Uterus (tissue), 3 donors: ENCODE measurements at regions not wholly inside any gene's neighbourhood (a gene's known extent, or its start where the extent isn't known, plus 50 kb on each side); places are given as distances from the start of the nearest gene placed in this dataset.

Source experiments
- DNase-seq, 2 donors: peaks; one replicate each; pipeline ENCODE4 v3.0.0-alpha.2; 2019 to 2020
- H3K27ac ChIP-seq, 2 donors: fragments of 200-600 bp; sonication (generic); 1 replicate in 1 of 2; 2 replicates in 1 of 2; pipeline ENCODE4 v1.5.1; 2016 to 2018
- H3K27me3 ChIP-seq, 2 donors: fragments of 200-600 bp; sonication (generic); one replicate each; pipeline ENCODE4 v1.5.1; 2018 to 2019; ENCODE audit warnings: control low read depth in 1 of 2
- H3K36me3 ChIP-seq, 2 donors: fragments of 200-600 bp; sonication (generic); one replicate each; pipeline ENCODE4 v1.5.1; 2019; ENCODE audit warnings: control low read depth in 1 of 2
- H3K4me1 ChIP-seq, 2 donors: fragments of 200-600 bp; sonication (generic); one replicate each; pipeline ENCODE4 v1.5.1; 2018 to 2019; ENCODE audit warnings: control low read depth in 1 of 2
- H3K4me3 ChIP-seq, 2 donors: fragments of 200-600 bp; sonication (generic); 1 replicate in 1 of 2; 2 replicates in 1 of 2; pipeline ENCODE4 v1.5.1; 2018 to 2019; ENCODE audit warnings: mild to moderate bottlenecking in 1 of 2
- H3K9me3 ChIP-seq, 2 donors: fragments of 200-600 bp; sonication (generic); one replicate each; pipeline ENCODE4 v1.5.1; 2019; ENCODE audit warnings: control low read depth in 1 of 2
- POLR2A ChIP-seq, 2 donors: fragments of 450-650 bp; IDR thresholded peaks; one replicate each; pipeline ENCODE4 v1.6.1; 2016; ENCODE audit warnings: antibody characterized with exemption in 2 of 2, mild to moderate bottlenecking in 1 of 2, moderate library complexity in 1 of 2
- intact Hi-C: fragments of 100-400 bp; cut with DNase I; formaldehyde crosslinking; loops from one replicate; pipeline ENCODE4 v1.15.1; 2023; ENCODE audit warnings: low total_unique reads
- TF ChIP-seq, protein P1 (sequence below), 4 experiments: fragments of 200-600 bp in 2 of 4; fragments of 450-650 bp in 2 of 4; sonication (generic) in 2 of 4; IDR thresholded peaks; one replicate each; pipeline ENCODE4 v1.5.1; 2016 to 2019; ENCODE audit warnings: antibody characterized with exemption in 4 of 4, mild to moderate bottlenecking in 2 of 4, moderate library complexity in 1 of 4
- donor health status: DM: yes; HTN: yes; CAD: no.

GRCh38 chr3:14274612-14274936, 96.0 kb downstream of the LSM3 start:
- Histone ChIP-seq H3K36me3 (no peaks in the 10 kb centered on the region), H3K4me1 (no peaks in the 10 kb centered on the region), H3K4me3 (no peak overlapping the region), H3K27ac (no peak overlapping the region), H3K9me3 (no peaks in the 10 kb centered on the region), H3K27me3 (no peaks in the 10 kb centered on the region)
- intact Hi-C loops = no loop called here
- TF ChIP-seq, protein P1, sequence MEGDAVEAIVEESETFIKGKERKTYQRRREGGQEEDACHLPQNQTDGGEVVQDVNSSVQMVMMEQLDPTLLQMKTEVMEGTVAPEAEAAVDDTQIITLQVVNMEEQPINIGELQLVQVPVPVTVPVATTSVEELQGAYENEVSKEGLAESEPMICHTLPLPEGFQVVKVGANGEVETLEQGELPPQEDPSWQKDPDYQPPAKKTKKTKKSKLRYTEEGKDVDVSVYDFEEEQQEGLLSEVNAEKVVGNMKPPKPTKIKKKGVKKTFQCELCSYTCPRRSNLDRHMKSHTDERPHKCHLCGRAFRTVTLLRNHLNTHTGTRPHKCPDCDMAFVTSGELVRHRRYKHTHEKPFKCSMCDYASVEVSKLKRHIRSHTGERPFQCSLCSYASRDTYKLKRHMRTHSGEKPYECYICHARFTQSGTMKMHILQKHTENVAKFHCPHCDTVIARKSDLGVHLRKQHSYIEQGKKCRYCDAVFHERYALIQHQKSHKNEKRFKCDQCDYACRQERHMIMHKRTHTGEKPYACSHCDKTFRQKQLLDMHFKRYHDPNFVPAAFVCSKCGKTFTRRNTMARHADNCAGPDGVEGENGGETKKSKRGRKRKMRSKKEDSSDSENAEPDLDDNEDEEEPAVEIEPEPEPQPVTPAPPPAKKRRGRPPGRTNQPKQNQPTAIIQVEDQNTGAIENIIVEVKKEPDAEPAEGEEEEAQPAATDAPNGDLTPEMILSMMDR (IDR thresholded peaks at IDR 0.05) = no peak
- TF ChIP-seq POLR2A (IDR thresholded peaks at IDR 0.05) = no peak
- no peak for DNase-seq

DNA sequence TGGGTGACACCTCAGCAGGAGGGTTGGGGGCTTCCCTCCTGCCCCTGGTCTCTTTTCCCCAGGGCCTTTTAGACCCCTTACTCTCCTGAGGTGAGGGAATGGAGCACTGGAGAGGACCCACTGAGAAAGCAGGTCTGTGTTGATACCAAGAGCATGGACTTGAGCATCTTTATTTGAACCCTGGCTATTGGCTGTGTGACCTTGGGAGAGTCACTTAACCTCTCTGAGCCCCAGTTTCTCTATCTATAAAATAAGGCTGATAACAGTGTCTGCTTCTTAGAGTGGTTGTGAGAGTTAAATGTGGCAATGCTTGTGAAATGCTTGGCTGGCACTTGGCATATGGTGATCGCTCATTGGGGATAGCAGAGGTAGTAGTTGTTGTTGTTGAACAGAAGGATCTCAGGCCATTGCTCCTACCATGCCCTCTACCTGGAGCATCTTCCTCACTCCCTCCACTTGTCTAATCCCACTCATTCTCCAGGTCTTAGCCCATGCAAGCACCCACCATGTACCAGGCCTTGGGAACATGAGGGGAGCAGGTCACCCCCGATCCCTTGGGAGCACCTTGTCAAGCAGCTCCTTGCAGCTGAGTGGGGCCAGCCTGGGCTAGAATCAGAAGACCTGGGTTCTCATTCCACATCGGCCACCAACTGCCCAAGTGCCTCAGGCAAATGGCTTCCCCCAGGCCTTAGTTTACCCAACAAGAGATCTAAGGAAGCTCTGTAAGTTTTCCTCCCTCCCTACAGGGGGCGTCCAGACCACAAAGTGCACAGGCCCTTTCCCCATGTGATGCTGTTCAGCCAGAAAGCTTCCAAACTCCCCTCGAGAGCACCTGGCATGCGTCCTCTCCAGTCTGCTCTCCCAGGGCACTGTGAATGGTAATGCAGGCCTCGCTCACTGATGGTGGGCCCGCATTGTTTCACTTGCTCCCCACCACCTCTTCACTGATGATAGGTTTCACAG, 96.7 kb downstream of the LSM3 start:
- intact Hi-C loops = no loop called here
- TF ChIP-seq POLR2A (IDR thresholded peaks at IDR 0.05) = no peak
- TF ChIP-seq, protein P1 (IDR thresholded peaks at IDR 0.05) = peak in 1 of 4 experiments; percentile 10
- H3K4me1 ChIP-seq = no peaks in the 10 kb centered on the region

GRCh38 chr3:14275962-14276909, 97.6 kb downstream of the LSM3 start:
- Histone ChIP-seq H3K27me3 (no peaks in the 10 kb centered on the region), H3K4me3 (no peak overlapping the region), H3K36me3 (no peaks in the 10 kb centered on the region), H3K27ac (no peak overlapping the region), H3K4me1 (no peaks in the 10 kb centered on the region), H3K9me3 (no peaks in the 10 kb centered on the region)
- TF ChIP-seq, protein P1 (IDR thresholded peaks at IDR 0.05) = no peak
- no peak for TF ChIP-seq POLR2A (IDR thresholded peaks at IDR 0.05)
- no peak for DNase-seq
- intact Hi-C loops = no loop called here

More for the DNA sequence above, 96.7 kb downstream of the LSM3 start:
- Histone ChIP-seq H3K27ac (no peak overlapping the region), H3K4me3 (no peak overlapping the region), H3K9me3 (no peaks in the 10 kb centered on the region), H3K36me3 (no peaks in the 10 kb centered on the region), H3K27me3 (no peaks in the 10 kb centered on the region)
- no peak for DNase-seq

- no peaks in the 10 kb centered on the region for H3K4me1 ChIP-seq
- no peaks in the 10 kb centered on the region for H3K36me3 ChIP-seq
- intact Hi-C loops = no loop called here
- H3K9me3 ChIP-seq = no peaks in the 10 kb centered on the region
- H3K27ac ChIP-seq = no peak overlapping the region
- no peak for TF ChIP-seq POLR2A (IDR thresholded peaks at IDR 0.05)
- TF ChIP-seq, protein P1 (IDR thresholded peaks at IDR 0.05) = no peak
- no peak for DNase-seq
- H3K4me3 ChIP-seq = no peak overlapping the region
- H3K27me3 ChIP-seq = no peaks in the 10 kb centered on the region
Observed at GRCh38 chr3:14277557-14277956, 98.9 kb downstream of the LSM3 start.
